ENCODE measurements at regions not wholly inside any gene's neighbourhood (a gene's known extent, or its start where the extent isn't known, plus 50 kb on each side); places are given as distances from the start of the nearest gene placed in this dataset.

DNA sequence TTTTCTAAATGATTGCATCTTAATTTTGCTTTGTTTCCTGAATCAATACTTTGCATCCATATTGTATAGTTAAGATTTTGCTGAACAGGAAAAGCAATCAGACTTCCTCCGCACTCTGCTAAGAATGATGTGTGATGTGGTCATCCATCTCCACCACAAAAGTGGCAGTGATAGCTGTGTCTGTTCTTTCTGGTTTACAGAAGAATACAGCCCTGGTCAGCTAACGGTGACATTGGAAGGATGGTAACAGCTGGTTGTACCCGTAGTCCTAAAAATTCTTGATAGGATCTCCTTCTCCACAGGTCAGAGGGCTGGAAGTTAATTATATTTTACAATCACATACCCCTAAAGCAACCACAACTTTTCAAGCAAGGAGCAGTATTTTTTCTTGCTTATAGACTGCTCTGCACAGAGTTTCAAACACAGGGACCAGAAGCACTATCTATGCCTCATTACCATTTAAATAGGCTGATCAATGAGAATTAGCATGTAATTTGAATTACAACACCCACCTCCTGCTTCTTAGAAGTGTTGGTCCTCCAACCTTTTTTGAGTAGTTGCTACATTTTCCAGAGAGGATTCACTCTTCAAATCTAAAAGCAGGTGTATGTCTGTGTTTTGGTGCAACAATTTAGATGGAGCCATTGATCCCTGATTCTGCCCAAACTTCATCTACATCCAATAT is 1191.9 kb upstream of the NUDT12 start:
- no peak for DNase-seq

- no peak for DNase-seq
Observed at GRCh38 chr5:104751969-104752368, 1189.4 kb upstream of the NUDT12 start.

GRCh38 chr5:104739905-104740304 is 1177.3 kb upstream of the NUDT12 start:
- no peak for DNase-seq

- DNase-seq, result no peak
Observed at GRCh38 chr5:104739503-104739902, 1176.9 kb upstream of the NUDT12 start.

DNA sequence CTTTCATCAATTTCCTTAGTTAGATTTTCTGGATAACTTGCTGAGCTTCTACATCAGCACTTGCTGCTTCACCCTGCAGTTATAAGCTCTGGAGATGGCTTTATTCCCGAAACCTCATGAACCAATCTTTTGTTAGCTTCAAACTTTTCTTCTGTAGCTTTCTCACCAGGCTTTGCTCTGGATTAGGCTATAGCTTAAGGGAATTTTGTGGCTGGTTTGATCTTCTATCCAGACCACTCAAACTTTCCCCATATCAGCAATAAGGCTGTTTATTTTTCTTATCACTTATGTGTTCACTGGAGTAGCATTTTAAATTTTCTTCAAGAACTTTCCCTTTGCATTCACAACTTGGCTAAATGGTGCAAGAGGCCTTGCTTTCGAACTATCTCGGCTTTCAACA is 1173.5 kb upstream of the NUDT12 start:
- no peak for DNase-seq

GRCh38 chr5:104734046-104734445 is 1171.5 kb upstream of the NUDT12 start:
- no peak for DNase-seq

- DNase-seq, result no peak
Observed at GRCh38 chr5:104733063-104733669, 1170.6 kb upstream of the NUDT12 start.

DNA sequence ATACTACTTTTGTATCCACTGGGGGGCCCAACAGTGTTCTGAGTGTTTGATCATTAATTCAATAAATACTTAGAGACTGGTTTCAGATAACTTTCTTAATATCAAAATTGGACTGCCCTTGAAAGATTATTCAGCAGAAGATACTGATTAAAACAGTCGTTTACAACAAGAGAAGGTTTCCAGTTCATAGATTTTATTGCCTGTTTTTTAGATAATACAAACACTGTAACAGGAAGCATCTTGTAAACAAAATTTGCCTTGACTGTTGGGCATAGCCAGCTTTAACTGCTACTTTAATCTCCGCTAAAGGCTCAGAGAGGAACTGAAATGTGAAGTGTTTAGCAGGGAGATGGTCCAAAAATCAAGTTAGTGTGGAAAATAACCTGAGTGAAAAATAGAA is 1168.7 kb upstream of the NUDT12 start:
- no peak for DNase-seq

GRCh38 chr5:104708027-104708426 is 1145.4 kb upstream of the NUDT12 start:
- no peak for DNase-seq

DNA sequence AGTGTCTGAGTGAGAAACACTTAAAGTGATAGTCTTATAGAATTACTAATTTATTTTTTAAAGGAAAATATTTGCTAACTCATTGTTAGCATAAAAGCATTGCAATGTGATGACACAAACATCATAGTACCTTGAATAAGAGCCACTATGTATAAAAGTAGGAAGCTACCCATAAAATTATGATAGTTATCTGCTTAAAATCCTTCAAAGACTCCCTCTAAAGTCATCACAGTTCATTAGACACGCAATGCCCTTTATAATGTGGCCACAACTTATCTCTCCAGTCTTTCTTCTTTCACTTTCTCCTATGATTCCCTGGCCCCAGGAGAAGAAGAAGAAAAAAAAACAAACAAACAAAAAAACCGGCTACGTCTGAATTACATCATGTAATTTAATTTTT is 1144.0 kb upstream of the NUDT12 start:
- DNase-seq, result no peak

GRCh38 chr5:104702212-104702611 is 1139.6 kb upstream of the NUDT12 start:
- no peak for DNase-seq

GRCh38 chr5:104699438-104699837 is 1136.8 kb upstream of the NUDT12 start:
- DNase-seq, result no peak

GRCh38 chr5:104661256-104661655 is 1098.7 kb upstream of the NUDT12 start:
- no peak for DNase-seq

GRCh38 chr5:104659497-104659896 is 1096.9 kb upstream of the NUDT12 start:
- no peak for DNase-seq

GRCh38 chr5:104652271-104652861 is 1089.8 kb upstream of the NUDT12 start:
- no peak for DNase-seq

DNA sequence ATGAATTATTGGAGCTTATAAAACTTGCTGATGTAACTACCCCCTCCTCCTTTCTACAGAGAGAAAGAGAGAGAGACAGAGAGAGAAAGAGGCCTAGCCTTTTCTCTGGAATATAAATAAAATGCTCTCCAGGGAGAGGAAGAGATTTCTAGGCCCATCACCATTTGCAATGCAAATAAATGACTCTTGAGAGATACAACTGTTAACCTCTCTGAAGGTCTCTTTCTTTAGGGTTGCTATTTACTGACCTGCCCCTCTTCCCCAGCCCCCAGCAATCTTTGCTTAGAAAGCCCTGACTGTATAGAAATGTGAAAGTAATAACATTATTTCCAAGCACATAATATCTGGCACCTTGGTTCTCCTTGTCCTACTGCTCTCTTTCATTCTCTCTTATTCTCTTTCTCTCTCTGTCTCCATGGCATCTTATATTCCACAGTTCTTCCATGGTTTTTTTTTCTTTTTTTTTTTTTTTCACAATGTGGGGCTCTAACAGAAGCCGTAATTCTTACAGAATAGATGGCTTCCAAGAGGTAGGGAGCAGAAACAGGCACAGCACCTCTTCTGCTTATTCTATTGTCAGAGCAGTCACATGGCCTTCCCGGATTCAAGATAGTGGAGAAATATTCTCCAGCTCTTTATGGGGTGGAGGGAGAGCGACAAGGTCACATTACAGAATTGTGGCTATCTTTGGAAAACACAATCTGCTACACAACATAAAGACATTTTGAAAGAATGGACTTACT is 1087.9 kb upstream of the NUDT12 start:
- DNase-seq, result no peak

GRCh38 chr5:104646416-104646815 is 1083.8 kb upstream of the NUDT12 start:
- no peak for DNase-seq

DNA sequence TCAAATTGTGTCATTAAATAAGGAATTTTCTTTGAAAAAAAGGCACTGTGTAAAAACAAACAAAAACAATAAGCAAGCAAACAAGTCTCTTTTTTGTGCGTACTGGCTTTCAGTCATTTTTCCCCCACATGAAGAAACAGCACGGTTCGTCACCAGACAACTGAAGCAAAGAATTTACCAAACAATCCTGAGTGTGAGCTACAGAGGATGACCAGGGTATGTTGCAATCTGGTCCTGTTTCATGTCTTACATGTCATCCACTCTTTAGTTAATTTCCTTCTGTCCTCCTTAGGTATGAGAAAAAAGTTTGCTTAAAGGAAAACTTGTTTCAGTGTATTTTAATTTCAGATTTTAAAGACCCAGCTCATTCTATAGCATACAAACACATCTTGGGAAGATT is 1080.7 kb upstream of the NUDT12 start:
- no peak for DNase-seq

GRCh38 chr5:104635227-104635626 is 1072.6 kb upstream of the NUDT12 start:
- no peak for DNase-seq

- no peak for DNase-seq
Observed at GRCh38 chr5:104628911-104629310, 1066.3 kb upstream of the NUDT12 start.

DNA sequence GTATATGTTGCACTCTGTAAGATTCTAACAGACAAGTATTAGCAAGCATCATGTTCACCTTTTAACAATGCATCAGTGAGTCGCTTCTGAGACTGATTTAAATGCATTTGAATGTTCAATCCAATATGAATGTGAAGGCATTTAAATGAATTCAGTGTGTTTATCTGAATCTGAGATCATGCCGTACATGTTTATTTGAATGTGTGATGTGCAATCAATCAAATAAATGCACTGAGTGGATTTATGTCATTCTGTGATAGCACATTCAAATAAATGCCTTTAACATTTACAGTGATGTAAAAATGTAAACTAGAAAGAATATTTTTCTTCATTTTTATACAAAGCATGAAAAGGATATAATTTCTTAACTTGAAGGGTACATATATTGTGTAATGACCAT is 1063.5 kb upstream of the NUDT12 start:
- DNase-seq, result no peak

DNA sequence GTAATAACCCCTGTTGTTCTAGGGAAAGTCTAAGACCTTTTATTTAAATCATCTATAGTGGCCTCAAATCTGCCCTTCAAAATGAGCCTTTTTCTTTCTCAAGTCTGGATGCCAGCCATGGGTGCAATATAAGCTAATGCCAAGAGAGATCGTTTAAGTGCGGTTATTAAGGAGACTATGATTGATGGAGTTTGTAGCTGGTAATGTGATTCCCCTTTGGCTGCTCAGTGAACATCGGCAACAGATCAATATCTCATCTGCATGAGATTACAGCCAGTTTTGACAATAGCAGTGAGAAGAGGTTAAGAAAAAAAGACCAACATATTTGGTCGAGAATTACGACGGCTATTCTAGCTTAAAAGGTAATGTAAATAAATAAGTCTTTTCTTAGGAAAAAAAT is 1049.4 kb upstream of the NUDT12 start:
- no peak for DNase-seq

DNA sequence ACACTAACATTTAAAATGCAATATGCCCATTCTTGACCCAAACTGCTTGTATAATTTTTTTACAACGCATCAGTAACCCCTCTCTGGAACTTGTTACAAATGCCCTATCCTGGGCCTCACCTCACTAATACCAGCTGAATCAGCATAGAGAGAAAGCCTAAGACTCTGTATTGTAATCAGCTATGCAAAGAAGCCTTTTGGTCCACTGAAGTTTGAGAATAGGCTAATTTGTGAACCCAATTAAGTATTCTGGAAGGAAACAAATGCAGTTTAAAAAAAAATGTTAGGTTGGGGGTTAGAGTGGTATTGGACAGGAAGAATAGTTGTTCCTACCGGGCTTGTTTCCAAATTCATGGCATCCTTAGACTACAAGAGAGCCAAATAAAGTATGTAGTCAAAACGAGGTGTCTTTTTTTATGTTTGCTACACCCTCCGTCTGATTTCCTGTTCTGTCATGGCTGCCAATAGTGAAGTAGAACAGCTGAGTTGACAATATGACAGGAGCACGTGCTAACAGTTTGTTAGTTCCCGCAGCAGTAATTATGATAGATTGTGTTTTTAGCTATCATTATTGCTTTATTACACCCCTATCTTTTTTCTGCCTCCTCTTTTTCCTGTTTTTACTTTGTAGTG is 1048.7 kb upstream of the NUDT12 start:
- no peak for DNase-seq
